SK-N-MC (cell line): ENCODE measurements at regions not wholly inside any gene's neighbourhood (a gene's known extent, or its start where the extent isn't known, plus 50 kb on each side); places are given as distances from the start of the nearest gene placed in this dataset.

Source experiments
- EZH2 ChIP-seq: fragments of 200-600 bp; sonication (generic); IDR thresholded peaks from one replicate; pipeline ENCODE4 v1.6.1; 2017; ENCODE audit warnings: antibody characterized with exemption
- POLR2AphosphoS5 ChIP-seq: IDR thresholded peaks from 2 replicates; pipeline ENCODE4 v1.6.1; 2012; ENCODE audit warnings: mild to moderate bottlenecking, low read depth, low read length, borderline replicate concordance

DNA sequence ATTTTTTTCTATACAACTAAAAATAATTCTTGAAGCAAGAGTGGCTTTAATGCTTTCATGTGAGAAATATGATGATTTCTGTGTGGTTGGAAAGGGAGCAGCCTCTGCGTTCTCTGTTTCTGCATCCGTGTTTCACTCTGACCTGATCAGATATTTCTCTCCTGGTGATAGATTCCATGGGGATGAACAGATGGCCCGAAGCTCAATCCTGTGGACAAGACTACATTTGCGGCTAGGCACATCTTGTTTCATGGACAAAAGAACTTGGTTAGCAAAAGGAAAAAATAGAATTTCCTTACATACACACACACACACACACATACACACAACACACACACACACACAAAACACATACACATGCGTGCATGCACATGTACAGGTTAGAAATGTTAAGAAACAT lies 218.2 kb upstream of the ADAMTS16 start:
- no peak for TF ChIP-seq POLR2AphosphoS5
- TF ChIP-seq EZH2, result no peak
